ENCODE measurements at regions not wholly inside any gene's neighbourhood (a gene's known extent, or its start where the extent isn't known, plus 50 kb on each side); places are given as distances from the start of the nearest gene placed in this dataset.

- DNase-seq (ENCODE audit: extremely low read depth, insufficient read length), result no peak
- Histone ChIP-seq H3K36me3 (ENCODE audit: control insufficient read depth, insufficient read depth, low read length) (no peaks in the 10 kb centered on the region), H3K4me3 (replicated peaks; ENCODE audit: low read depth, low read length) (no peak overlapping the region), H3K27me3 (replicated peaks; ENCODE audit: control insufficient read depth, insufficient read depth, low read length) (no peaks in the 10 kb centered on the region)
- TF ChIP-seq, protein P1, sequence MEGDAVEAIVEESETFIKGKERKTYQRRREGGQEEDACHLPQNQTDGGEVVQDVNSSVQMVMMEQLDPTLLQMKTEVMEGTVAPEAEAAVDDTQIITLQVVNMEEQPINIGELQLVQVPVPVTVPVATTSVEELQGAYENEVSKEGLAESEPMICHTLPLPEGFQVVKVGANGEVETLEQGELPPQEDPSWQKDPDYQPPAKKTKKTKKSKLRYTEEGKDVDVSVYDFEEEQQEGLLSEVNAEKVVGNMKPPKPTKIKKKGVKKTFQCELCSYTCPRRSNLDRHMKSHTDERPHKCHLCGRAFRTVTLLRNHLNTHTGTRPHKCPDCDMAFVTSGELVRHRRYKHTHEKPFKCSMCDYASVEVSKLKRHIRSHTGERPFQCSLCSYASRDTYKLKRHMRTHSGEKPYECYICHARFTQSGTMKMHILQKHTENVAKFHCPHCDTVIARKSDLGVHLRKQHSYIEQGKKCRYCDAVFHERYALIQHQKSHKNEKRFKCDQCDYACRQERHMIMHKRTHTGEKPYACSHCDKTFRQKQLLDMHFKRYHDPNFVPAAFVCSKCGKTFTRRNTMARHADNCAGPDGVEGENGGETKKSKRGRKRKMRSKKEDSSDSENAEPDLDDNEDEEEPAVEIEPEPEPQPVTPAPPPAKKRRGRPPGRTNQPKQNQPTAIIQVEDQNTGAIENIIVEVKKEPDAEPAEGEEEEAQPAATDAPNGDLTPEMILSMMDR (IDR thresholded peaks at IDR 0.05; ENCODE audit: insufficient read depth, low read length, poor library complexity, severe bottlenecking), result no peak
Measured at GRCh38 chr21:21929789-21930188, 931.6 kb downstream of the NCAM2 start.

DNA sequence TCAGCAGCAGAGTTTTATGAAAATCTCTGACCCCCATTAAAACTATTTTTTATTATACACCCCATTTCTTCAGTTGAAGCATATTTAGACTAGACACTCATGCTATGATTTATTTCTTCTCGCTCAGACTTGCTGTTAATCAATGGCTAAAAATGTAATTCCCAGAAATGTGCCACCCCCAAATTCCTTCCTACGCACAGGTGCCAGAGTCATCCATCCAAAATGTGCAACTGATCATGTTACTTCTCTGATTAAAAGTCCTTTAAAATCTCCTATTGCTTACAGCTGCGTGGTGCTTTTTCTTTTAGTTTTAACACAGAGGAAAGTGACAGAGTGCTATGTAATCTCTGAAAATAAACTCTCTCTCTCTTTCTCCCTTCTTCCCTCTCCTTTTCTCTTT lies 954.4 kb downstream of the NCAM2 start:
- no peaks in the 10 kb centered on the region for H3K36me3 ChIP-seq (ENCODE audit: control insufficient read depth, insufficient read depth, low read length)
- DNase-seq (ENCODE audit: extremely low read depth, insufficient read length), result no peak
- H3K27me3 ChIP-seq (replicated peaks; ENCODE audit: control insufficient read depth, insufficient read depth, low read length), result no peaks in the 10 kb centered on the region
- TF ChIP-seq, protein P1 (IDR thresholded peaks at IDR 0.05; ENCODE audit: insufficient read depth, low read length, poor library complexity, severe bottlenecking), result no peak
- H3K4me3 ChIP-seq (replicated peaks; ENCODE audit: low read depth, low read length), result no peak overlapping the region

- Histone ChIP-seq H3K27me3 (replicated peaks; ENCODE audit: control insufficient read depth, insufficient read depth, low read length) (no peaks in the 10 kb centered on the region), H3K4me3 (replicated peaks; ENCODE audit: low read depth, low read length) (no peak overlapping the region), H3K36me3 (ENCODE audit: control insufficient read depth, insufficient read depth, low read length) (no peaks in the 10 kb centered on the region)
- no peak for DNase-seq (ENCODE audit: extremely low read depth, insufficient read length)
- TF ChIP-seq, protein P1 (IDR thresholded peaks at IDR 0.05; ENCODE audit: insufficient read depth, low read length, poor library complexity, severe bottlenecking), result no peak
Measured at GRCh38 chr21:21955204-21955603, 957.0 kb downstream of the NCAM2 start.

DNA sequence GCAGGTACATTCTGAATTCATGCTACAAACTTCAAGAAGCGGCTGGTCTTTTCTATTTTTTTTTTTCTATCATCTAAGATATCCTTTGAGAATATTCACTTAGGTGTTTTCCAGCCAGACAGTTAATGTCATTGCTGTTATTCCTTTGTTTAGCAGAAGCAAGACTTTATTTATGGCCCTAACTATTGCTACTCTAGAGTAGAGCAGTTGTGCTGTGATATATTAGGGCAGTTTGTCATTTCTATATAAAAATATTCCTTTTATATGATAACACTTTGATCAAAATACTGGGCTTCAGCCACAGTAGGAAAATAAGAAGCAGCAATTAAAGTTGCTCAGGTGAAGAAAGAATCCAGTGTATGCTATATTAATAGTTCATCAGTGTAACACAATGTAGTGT lies 959.3 kb downstream of the NCAM2 start:
- Histone ChIP-seq H3K36me3 (ENCODE audit: control insufficient read depth, insufficient read depth, low read length) (no peaks in the 10 kb centered on the region), H3K4me3 (replicated peaks; ENCODE audit: low read depth, low read length) (no peak overlapping the region), H3K27me3 (replicated peaks; ENCODE audit: control insufficient read depth, insufficient read depth, low read length) (no peaks in the 10 kb centered on the region)
- no peak for DNase-seq (ENCODE audit: extremely low read depth, insufficient read length)
- TF ChIP-seq, protein P1 (IDR thresholded peaks at IDR 0.05; ENCODE audit: insufficient read depth, low read length, poor library complexity, severe bottlenecking), result no peak

DNA sequence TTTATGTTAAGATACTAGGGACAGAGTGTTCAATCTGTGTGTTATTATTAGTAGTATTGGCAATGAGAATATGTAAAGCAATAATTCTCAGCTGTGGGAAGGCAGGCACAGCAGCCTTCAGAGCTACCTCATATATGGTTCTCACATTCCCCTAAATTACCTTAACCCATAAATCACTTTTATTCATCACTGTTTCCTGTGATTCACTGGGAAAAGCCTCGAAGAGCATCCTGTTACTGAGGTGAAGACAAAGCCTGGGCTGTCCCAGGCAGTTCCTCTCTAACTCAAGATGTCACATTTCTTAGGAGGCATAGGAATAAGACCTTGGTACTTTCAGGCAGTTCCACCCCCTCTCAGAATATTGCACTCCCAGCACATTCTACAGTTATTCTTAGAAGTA lies 965.7 kb downstream of the NCAM2 start:
- no peak overlapping the region for H3K4me3 ChIP-seq (replicated peaks; ENCODE audit: low read depth, low read length)
- H3K27me3 ChIP-seq (replicated peaks; ENCODE audit: control insufficient read depth, insufficient read depth, low read length), result no peaks in the 10 kb centered on the region
- no peaks in the 10 kb centered on the region for H3K36me3 ChIP-seq (ENCODE audit: control insufficient read depth, insufficient read depth, low read length)
- DNase-seq (ENCODE audit: extremely low read depth, insufficient read length), result no peak
- TF ChIP-seq, protein P1 (IDR thresholded peaks at IDR 0.05; ENCODE audit: insufficient read depth, low read length, poor library complexity, severe bottlenecking), result no peak

GRCh38 chr21:21968810-21969209 lies 970.6 kb downstream of the NCAM2 start:
- Histone ChIP-seq H3K4me3 (replicated peaks; ENCODE audit: low read depth, low read length) (no peak overlapping the region), H3K36me3 (ENCODE audit: control insufficient read depth, insufficient read depth, low read length) (no peaks in the 10 kb centered on the region), H3K27me3 (replicated peaks; ENCODE audit: control insufficient read depth, insufficient read depth, low read length) (no peaks in the 10 kb centered on the region)
- DNase-seq (ENCODE audit: extremely low read depth, insufficient read length), result no peak
- TF ChIP-seq, protein P1 (IDR thresholded peaks at IDR 0.05; ENCODE audit: insufficient read depth, low read length, poor library complexity, severe bottlenecking), result no peak
